Tibial nerve (tissue), 4 donors: ENCODE measurements at regions not wholly inside any gene's neighbourhood (a gene's known extent, or its start where the extent isn't known, plus 50 kb on each side); places are given as distances from the start of the nearest gene placed in this dataset.

Experiments
- DNase-seq, 2 donors: peaks; one replicate each; pipeline ENCODE4 v3.0.0-alpha.2; 2019; ENCODE audit warnings: low spot score in 2 of 2
- H3K27ac ChIP-seq, 4 donors: fragments of 200-600 bp; sonication (generic) in 3 of 4; one replicate each; pipeline ENCODE4 v1.5.1; 2017 to 2019; ENCODE audit warnings: mild to moderate bottlenecking in 1 of 4
- H3K27me3 ChIP-seq, 2 donors: fragments of 200-600 bp; sonication (generic) in 1 of 2; one replicate each; pipeline versions ENCODE4 v1.5.1 to v1.6.0; 2017 to 2019
- H3K36me3 ChIP-seq, 3 donors: fragments of 200-600 bp; sonication (generic); one replicate each; pipeline ENCODE4 v1.5.1; 2018 to 2019
- H3K4me1 ChIP-seq, 4 donors: fragments of 200-600 bp; sonication (generic) in 3 of 4; one replicate each; pipeline ENCODE4 v1.5.1; 2017 to 2019
- H3K4me3 ChIP-seq, 4 donors: fragments of 200-600 bp; sonication (generic) in 3 of 4; one replicate each; pipeline ENCODE4 v1.5.1; 2017 to 2019; ENCODE audit warnings: mild to moderate bottlenecking in 1 of 4, moderate library complexity in 1 of 4
- H3K9me3 ChIP-seq, 4 donors: fragments of 200-600 bp; sonication (generic) in 3 of 4; one replicate each; pipeline ENCODE4 v1.5.1; 2017 to 2019
- EP300 ChIP-seq, 2 donors: sonication (generic); formaldehyde crosslinking; IDR thresholded peaks; one replicate each; pipeline ENCODE4 v1.6.1; 2017; ENCODE audit warnings: antibody characterized with exemption in 2 of 2, mild to moderate bottlenecking in 1 of 2
- POLR2A ChIP-seq, 2 donors: fragments of 450-650 bp; IDR thresholded peaks; one replicate each; pipeline ENCODE4 v1.6.1; 2017; ENCODE audit warnings: antibody characterized with exemption in 2 of 2, mild to moderate bottlenecking in 2 of 2, moderate library complexity in 2 of 2
- WGBS, 2 donors: methylation state at CpG; one replicate each; pipeline ENCODE4 v1.1.5; 2018; 5-methylcytosine and 5-hydroxymethylcytosine counted together
- TF ChIP-seq, protein P1 (sequence below), 5 experiments: fragments of 200-600 bp in 3 of 5; fragments of 450-650 bp in 2 of 5; sonication (generic) in 3 of 5; IDR thresholded peaks; one replicate each; pipeline ENCODE4 v1.5.1; 2016 to 2019; ENCODE audit warnings: antibody characterized with exemption in 5 of 5, mild to moderate bottlenecking in 3 of 5, moderate library complexity in 2 of 5

DNA sequence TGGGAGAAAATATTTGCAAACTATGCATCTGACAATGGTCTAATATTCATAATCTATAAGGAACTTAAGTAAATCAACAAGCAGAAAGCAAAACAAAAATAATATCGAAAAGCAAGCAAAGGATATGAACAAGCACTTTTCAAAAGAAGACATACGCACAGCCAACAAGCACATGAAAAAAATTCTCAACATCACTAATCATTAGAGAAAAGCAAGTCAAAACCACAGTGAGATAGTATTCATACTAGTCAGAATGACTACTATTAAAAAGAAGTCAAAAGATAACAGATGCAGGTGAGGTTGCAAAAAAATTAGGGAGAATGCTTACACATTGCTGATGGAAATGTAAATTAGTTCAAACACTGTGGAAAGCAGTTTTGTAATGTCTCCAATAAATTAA lies 410.2 kb downstream of the MMUT start:
- Histone ChIP-seq H3K4me1 (no peaks in the 10 kb centered on the region), H3K9me3 (no peaks in the 10 kb centered on the region), H3K27me3 (no peaks in the 10 kb centered on the region), H3K4me3 (no peak overlapping the region), H3K27ac (no peak overlapping the region), H3K36me3 (no peaks in the 10 kb centered on the region)
- no peak for DNase-seq
- TF ChIP-seq, protein P1, sequence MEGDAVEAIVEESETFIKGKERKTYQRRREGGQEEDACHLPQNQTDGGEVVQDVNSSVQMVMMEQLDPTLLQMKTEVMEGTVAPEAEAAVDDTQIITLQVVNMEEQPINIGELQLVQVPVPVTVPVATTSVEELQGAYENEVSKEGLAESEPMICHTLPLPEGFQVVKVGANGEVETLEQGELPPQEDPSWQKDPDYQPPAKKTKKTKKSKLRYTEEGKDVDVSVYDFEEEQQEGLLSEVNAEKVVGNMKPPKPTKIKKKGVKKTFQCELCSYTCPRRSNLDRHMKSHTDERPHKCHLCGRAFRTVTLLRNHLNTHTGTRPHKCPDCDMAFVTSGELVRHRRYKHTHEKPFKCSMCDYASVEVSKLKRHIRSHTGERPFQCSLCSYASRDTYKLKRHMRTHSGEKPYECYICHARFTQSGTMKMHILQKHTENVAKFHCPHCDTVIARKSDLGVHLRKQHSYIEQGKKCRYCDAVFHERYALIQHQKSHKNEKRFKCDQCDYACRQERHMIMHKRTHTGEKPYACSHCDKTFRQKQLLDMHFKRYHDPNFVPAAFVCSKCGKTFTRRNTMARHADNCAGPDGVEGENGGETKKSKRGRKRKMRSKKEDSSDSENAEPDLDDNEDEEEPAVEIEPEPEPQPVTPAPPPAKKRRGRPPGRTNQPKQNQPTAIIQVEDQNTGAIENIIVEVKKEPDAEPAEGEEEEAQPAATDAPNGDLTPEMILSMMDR (IDR thresholded peaks at IDR 0.05): no peak
- TF ChIP-seq EP300 (IDR thresholded peaks at IDR 0.05) (no peak), POLR2A (IDR thresholded peaks at IDR 0.05) (no peak)
- 90 to 95% methylated on average over 2 of the region's 2 CpGs for WGBS, 2 donors

DNA sequence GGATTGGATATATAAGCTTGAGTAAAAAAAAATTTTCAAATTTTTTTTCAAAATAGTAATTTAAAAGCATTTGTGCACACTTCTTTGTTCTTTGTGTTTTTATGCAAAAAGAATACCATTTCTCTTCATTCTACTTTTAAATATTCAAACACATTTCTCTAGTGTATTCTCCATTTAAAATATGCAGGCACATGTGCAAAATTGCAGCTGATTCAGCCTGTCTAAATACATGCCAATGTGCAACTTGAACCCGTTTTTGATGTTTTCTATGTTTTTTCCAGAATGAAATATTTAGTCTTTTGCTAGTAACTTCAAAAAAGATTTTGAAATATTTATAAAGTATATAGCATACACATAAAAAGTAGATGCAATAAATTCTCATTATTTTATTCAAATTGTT lies 411.8 kb downstream of the MMUT start:
- Histone ChIP-seq H3K9me3 (no peaks in the 10 kb centered on the region), H3K36me3 (no peaks in the 10 kb centered on the region), H3K4me1 (no peaks in the 10 kb centered on the region), H3K27ac (no peak overlapping the region), H3K4me3 (no peak overlapping the region), H3K27me3 (no peaks in the 10 kb centered on the region)
- no peak for DNase-seq
- 54 to 65% methylated on average over 1 of the region's 1 CpG for WGBS, 2 donors
- TF ChIP-seq EP300 (IDR thresholded peaks at IDR 0.05) (no peak), POLR2A (IDR thresholded peaks at IDR 0.05) (no peak)
- TF ChIP-seq, protein P1 (IDR thresholded peaks at IDR 0.05): no peak

DNA sequence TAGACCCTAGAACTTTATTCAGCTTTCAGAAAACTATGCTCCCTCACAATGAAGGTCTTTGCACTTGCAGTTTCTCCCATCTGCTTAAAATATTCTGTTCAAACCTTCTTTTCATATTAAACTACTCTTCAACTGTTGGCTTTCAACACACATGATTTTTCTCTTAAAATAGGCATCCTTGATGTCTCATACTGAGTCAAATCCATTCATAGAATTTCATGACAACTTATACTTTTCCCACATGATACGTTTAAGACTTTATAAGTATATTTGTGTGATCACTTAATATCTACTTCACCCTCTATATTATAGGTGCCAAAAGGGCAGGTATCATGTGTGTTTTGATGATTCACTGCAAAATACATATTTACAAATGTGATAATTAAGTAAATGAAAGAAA lies 412.5 kb downstream of the MMUT start:
- Histone ChIP-seq H3K4me3 (no peak overlapping the region), H3K27me3 (no peaks in the 10 kb centered on the region), H3K4me1 (no peaks in the 10 kb centered on the region), H3K27ac (no peak overlapping the region), H3K9me3 (no peaks in the 10 kb centered on the region), H3K36me3 (no peaks in the 10 kb centered on the region)
- no peak for TF ChIP-seq EP300 (IDR thresholded peaks at IDR 0.05)
- no peak for TF ChIP-seq POLR2A (IDR thresholded peaks at IDR 0.05)
- TF ChIP-seq, protein P1 (IDR thresholded peaks at IDR 0.05): no peak
- DNase-seq: no peak
- 76 to 85% methylated on average over 1 of the region's 1 CpG for WGBS, 2 donors

DNA sequence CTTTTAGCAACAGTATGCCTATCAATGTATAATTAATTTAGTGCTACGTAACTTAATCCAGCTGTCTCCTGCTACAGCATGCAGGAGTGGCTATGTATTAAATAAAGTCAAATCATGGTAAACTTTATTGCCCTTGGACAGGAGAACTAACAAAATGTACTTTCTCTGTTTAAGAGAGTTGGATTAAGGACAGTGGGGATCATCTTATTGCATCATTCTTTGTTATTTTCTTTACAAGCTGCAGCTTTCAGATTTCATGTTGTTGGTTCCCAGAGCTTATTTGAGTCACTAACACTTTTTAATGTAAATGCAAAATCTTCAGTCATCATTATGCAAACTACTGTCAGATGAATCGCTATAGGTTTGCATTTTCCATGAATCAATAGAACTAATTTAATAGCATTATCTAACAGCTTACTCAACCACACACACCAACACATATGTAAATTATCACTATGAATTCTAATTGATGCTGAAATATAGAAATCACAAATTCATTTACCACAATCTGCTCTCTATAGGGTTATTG lies 424.7 kb downstream of the MMUT start:
- WGBS, 2 donors: 89 to 90% methylated on average over 2 of the region's 2 CpGs

DNA sequence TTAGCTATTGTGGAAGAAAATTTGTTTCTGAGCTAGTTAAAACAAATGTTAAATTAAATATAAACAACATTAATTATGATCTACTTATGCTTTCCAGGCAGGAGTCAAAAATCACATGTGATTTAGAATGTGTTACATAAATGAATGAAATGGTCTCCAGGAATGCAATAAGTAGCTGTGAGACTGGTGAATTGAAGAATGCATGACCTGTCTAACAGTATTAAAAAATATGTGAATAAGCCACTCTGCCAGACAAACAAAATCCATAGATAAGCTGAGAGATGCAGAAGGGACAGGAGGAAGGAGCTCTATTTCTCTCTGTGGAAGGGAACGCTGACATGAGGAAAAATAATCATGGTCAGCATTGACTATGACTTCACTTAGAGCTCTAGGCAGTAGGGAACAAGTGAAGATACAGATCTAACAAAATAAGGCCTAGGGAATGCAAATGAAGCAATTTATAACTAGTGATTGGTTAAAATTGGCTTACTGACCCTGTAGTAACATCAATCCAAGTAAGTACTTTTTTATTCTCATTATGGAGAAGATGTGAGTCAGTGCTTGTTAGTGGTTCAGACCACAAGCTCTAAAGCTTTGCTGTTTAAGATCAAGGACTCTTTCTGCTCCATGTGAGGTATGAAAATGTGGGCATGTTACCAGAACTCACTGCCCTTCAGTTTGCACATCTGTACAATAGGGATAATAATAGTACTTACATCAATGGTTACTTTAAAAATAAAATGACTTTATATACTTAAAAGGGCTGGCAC lies 432.6 kb downstream of the MMUT start:
- TF ChIP-seq, protein P1 (IDR thresholded peaks at IDR 0.05): no peak
- no peak for TF ChIP-seq POLR2A (IDR thresholded peaks at IDR 0.05)
- no peak for TF ChIP-seq EP300 (IDR thresholded peaks at IDR 0.05)
- H3K27me3 ChIP-seq: no peaks in the 10 kb centered on the region
- H3K4me1 ChIP-seq: no peaks in the 10 kb centered on the region
- no peak overlapping the region for H3K27ac ChIP-seq
- no peak for DNase-seq
- H3K9me3 ChIP-seq: no peaks in the 10 kb centered on the region
- H3K36me3 ChIP-seq: no peaks in the 10 kb centered on the region
- WGBS, 2 donors: 58 to 72% methylated on average over 1 of the region's 1 CpG
- H3K4me3 ChIP-seq: no peak overlapping the region

More for the DNA sequence above, 424.7 kb downstream of the MMUT start:
- no peaks in the 10 kb centered on the region for H3K36me3 ChIP-seq
- no peaks in the 10 kb centered on the region for H3K9me3 ChIP-seq
- TF ChIP-seq POLR2A (IDR thresholded peaks at IDR 0.05) (no peak), EP300 (IDR thresholded peaks at IDR 0.05) (no peak)
- DNase-seq: no peak
- no peak overlapping the region for H3K27ac ChIP-seq
- H3K4me1 ChIP-seq: no peaks in the 10 kb centered on the region
- no peak overlapping the region for H3K4me3 ChIP-seq
- H3K27me3 ChIP-seq: no peaks in the 10 kb centered on the region
